ENCODE measurements at regions not wholly inside any gene's neighbourhood (a gene's known extent, or its start where the extent isn't known, plus 50 kb on each side); places are given as distances from the start of the nearest gene placed in this dataset.

DNA sequence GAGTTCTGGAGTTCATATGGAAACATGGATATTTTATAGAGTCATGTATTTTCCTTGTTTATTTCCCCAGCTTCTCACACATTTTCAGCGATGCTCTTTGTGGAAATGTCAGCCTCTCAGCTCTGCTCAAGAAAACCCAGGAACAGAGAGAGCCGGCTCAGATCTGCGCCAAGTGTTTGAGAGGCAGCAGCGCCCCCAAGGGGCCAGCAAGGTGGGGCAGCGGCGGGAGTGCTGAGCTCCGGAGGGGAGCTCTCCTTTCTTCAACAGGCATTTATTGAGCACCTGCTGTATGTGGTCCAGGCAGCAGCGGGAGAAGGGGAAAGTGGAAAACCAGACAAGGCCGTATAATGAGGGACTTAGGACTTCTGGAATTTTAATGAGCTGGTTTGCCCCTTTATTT lies 421.1 kb upstream of the C16orf82 start:
- H3K4me3 ChIP-seq, result no peak overlapping the region
- no peaks in the 10 kb centered on the region for H3K9me3 ChIP-seq
- H3K27ac ChIP-seq, result no peak overlapping the region
- no peaks in the 10 kb centered on the region for H3K27me3 ChIP-seq
- TF ChIP-seq, protein P1, sequence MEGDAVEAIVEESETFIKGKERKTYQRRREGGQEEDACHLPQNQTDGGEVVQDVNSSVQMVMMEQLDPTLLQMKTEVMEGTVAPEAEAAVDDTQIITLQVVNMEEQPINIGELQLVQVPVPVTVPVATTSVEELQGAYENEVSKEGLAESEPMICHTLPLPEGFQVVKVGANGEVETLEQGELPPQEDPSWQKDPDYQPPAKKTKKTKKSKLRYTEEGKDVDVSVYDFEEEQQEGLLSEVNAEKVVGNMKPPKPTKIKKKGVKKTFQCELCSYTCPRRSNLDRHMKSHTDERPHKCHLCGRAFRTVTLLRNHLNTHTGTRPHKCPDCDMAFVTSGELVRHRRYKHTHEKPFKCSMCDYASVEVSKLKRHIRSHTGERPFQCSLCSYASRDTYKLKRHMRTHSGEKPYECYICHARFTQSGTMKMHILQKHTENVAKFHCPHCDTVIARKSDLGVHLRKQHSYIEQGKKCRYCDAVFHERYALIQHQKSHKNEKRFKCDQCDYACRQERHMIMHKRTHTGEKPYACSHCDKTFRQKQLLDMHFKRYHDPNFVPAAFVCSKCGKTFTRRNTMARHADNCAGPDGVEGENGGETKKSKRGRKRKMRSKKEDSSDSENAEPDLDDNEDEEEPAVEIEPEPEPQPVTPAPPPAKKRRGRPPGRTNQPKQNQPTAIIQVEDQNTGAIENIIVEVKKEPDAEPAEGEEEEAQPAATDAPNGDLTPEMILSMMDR (IDR thresholded peaks at IDR 0.05), result no peak
- TF ChIP-seq EP300 (IDR thresholded peaks at IDR 0.05) (no peak), POLR2A (IDR thresholded peaks at IDR 0.05) (no peak), POLR2AphosphoS5 (IDR thresholded peaks at IDR 0.05) (no peak)
- DNase-seq, result peak in 1 of 2 donors; percentile 44
- no peak for ATAC-seq (ENCODE audit: low FRiP score in 2 of 2)
- no peaks in the 10 kb centered on the region for H3K4me1 ChIP-seq
- 12 to 15% methylated on average over 9 of the region's 9 CpGs for WGBS, 2 donors
- H3K36me3 ChIP-seq, result no peaks in the 10 kb centered on the region

DNA sequence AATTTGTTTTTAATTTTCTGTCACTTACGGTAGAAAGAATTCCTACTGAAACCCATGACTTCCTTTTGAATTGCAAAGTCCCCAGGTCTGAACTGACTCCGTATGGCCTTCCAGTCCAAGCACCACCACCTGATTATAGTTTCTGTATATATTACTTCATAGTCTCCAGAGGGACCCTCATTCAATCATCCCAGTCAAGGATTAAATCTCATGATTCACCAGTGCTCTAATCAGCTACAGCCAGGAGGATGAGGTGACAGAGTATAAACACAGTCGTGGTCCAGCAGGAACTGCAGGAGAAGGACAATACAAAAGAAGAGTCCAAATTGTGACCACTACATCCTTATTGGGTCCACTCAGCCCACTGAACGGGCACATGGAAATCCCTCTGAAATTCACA lies 418.9 kb upstream of the C16orf82 start:
- H3K4me3 ChIP-seq, result no peak overlapping the region

DNA sequence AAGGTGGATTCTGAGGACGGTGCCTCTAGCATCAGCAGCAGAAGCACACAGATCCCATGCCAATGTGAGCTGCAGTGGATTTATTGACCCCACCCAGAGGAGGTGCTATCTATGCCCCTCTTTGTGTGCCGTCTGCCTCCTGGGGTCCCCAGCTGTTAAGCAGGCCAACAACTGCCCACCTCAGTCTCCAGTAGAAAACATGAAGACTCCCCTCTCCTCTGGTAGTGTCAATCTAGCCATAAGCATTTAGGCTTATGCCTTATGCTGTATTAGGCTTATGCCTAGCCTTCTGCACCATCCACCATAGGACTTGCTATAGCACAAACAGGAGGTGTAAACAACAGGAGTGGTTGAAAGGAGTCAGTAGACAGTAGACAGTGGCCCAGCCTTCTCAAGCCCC lies 417.9 kb upstream of the C16orf82 start:
- no peak overlapping the region for H3K4me3 ChIP-seq
- H3K4me1 ChIP-seq, result no peaks in the 10 kb centered on the region
- H3K27me3 ChIP-seq, result no peaks in the 10 kb centered on the region
- 38 to 60% methylated on average over 1 to 2 of the region's 2 CpGs for WGBS, 2 donors
- no peak for TF ChIP-seq POLR2A (IDR thresholded peaks at IDR 0.05)
- TF ChIP-seq EP300 (IDR thresholded peaks at IDR 0.05), result no peak
- TF ChIP-seq POLR2AphosphoS5 (IDR thresholded peaks at IDR 0.05), result no peak
- TF ChIP-seq, protein P1 (IDR thresholded peaks at IDR 0.05), result no peak
- H3K36me3 ChIP-seq, result no peaks in the 10 kb centered on the region
- H3K27ac ChIP-seq, result no peak overlapping the region
- no peaks in the 10 kb centered on the region for H3K9me3 ChIP-seq
- DNase-seq, result no peak
- no peak for ATAC-seq (ENCODE audit: low FRiP score in 2 of 2)

More for the DNA sequence above, 418.9 kb upstream of the C16orf82 start:
- no peaks in the 10 kb centered on the region for H3K36me3 ChIP-seq
- H3K27ac ChIP-seq, result no peak overlapping the region
- no peaks in the 10 kb centered on the region for H3K27me3 ChIP-seq
- no peaks in the 10 kb centered on the region for H3K4me1 ChIP-seq
- WGBS, 2 donors, result 74% methylated on average over 4 of the region's 4 CpGs
- DNase-seq, result no peak
- no peak for ATAC-seq (ENCODE audit: low FRiP score in 2 of 2)
- H3K9me3 ChIP-seq, result no peaks in the 10 kb centered on the region
- TF ChIP-seq, protein P1 (IDR thresholded peaks at IDR 0.05), result no peak
- TF ChIP-seq EP300 (IDR thresholded peaks at IDR 0.05), result no peak
- TF ChIP-seq POLR2AphosphoS5 (IDR thresholded peaks at IDR 0.05), result no peak
- no peak for TF ChIP-seq POLR2A (IDR thresholded peaks at IDR 0.05)

DNA sequence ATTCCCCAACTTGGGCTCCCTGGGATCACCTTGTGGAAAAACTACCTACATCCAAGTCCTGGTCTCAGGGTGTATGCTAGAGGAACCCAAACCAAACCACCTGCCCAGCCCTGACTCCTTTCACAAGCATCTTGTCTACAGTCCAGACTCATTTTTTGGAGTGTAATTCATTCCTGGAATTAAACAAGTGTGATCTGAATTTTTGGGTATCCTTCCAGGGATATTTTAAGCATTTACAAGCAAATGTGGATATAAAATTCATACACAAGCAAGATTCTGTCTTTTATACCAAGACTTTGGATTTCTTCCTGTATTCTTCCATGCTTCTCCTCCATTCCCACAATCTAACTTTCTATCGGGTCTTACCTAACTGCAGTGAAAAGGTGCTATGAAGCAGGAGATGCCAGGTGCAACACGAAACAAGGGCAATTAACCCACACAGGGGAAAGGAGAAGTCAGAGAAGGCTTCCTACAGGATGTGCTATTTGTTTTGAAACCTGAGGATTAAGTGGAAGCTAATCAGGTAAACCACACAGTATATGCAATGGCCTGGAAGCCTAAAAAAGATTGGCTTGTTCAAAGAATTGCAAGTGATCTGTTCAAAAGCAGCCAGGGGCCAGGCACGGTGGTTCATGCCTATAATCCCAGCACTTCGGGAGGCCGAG lies 417.2 kb upstream of the C16orf82 start:
- TF ChIP-seq, protein P1 (IDR thresholded peaks at IDR 0.05), result no peak
- no peak for TF ChIP-seq POLR2AphosphoS5 (IDR thresholded peaks at IDR 0.05)
- Histone ChIP-seq H3K36me3 (no peaks in the 10 kb centered on the region), H3K9me3 (no peaks in the 10 kb centered on the region), H3K4me3 (no peak overlapping the region), H3K4me1 (no peaks in the 10 kb centered on the region), H3K27me3 (no peaks in the 10 kb centered on the region), H3K27ac (no peak overlapping the region)
- WGBS, 2 donors, result 67 to 68% methylated on average over 5 of the region's 5 CpGs
- DNase-seq (no peak), ATAC-seq (ENCODE audit: low FRiP score in 2 of 2) (no peak)

DNA sequence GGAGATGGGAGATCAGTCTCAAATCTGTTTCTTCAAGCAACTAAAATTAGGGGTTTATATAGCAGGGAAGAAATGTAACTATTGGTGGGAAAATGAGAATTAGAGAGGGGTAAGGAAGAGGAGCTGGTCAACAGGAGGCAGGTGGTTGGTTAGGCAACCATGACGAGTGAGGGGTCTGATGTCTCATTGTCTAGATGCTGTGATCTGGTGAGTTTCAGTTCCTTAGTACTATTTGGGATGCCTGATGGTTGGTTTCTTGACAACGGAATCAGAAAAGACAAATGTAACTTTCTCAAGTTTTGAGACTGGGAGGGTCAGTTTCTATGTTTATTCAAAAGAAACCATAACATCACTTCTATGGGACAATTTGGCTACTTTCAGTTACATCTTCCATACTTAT lies 415.3 kb upstream of the C16orf82 start:
- Histone ChIP-seq H3K4me1 (no peaks in the 10 kb centered on the region), H3K27me3 (no peaks in the 10 kb centered on the region), H3K4me3 (no peak overlapping the region), H3K36me3 (no peaks in the 10 kb centered on the region), H3K27ac (no peak overlapping the region), H3K9me3 (peaks cover 0 to 3% (median 0%) of the 10 kb centered on the region in 4 donors)
- TF ChIP-seq, protein P1 (IDR thresholded peaks at IDR 0.05), result no peak
- TF ChIP-seq EP300 (IDR thresholded peaks at IDR 0.05), result no peak
- TF ChIP-seq POLR2AphosphoS5 (IDR thresholded peaks at IDR 0.05), result no peak
- no peak for TF ChIP-seq POLR2A (IDR thresholded peaks at IDR 0.05)
- no peak for DNase-seq
- ATAC-seq (ENCODE audit: low FRiP score in 2 of 2), result no peak
- WGBS, 2 donors, result 65 to 80% methylated on average over 2 of the region's 2 CpGs

Measured in upper lobe of left lung (tissue), 6 donors.